CD14-positive monocyte (primary cell): ENCODE measurements at regions not wholly inside any gene's neighbourhood (a gene's known extent, or its start where the extent isn't known, plus 50 kb on each side); places are given as distances from the start of the nearest gene placed in this dataset.

Source experiments
- DNase-seq, 3 donors: peaks; one replicate each; pipeline ENCODE4 v3.0.0-alpha.2; 2011 to 2022
- H2AFZ ChIP-seq: 2 replicates; pipeline ENCODE4 v1.6.0; 2012; ENCODE audit warnings: mild to moderate bottlenecking, low read depth, low read length, inconsistent platforms; ENCODE audit not compliant: insufficient read depth, poor library complexity, severe bottlenecking
- H3K27ac ChIP-seq, 2 donors: 1 replicate in 1 of 2; 2 replicates in 1 of 2; pipeline ENCODE4 v1.5.1; 2012 to 2013; ENCODE audit warnings: low read length in 2 of 2, control low read depth in 1 of 2, inconsistent platforms in 1 of 2, low read depth in 1 of 2, mild to moderate bottlenecking in 1 of 2
- H3K27me3 ChIP-seq, 2 donors: one replicate each; pipeline versions ENCODE4 v1.6.0 to v1.6.1; 2011 to 2013; ENCODE audit warnings: low read length in 2 of 2; ENCODE audit not compliant: control insufficient read depth in 2 of 2, insufficient read depth in 2 of 2
- H3K36me3 ChIP-seq, 2 donors: replicated peaks in 1 of 2; 1 replicate in 1 of 2; 2 replicates in 1 of 2; pipeline versions ENCODE4 v1.5.1 to v1.6.1; 2012 to 2013; ENCODE audit warnings: low read length in 2 of 2, control low read depth in 1 of 2, inconsistent platforms in 1 of 2, mild to moderate bottlenecking in 1 of 2; ENCODE audit not compliant: insufficient read depth in 2 of 2, control insufficient read depth in 1 of 2
- H3K4me1 ChIP-seq, 2 donors: 1 replicate in 1 of 2; 2 replicates in 1 of 2; pipeline versions ENCODE4 v1.5.1 to v1.6.1; 2012 to 2013; ENCODE audit warnings: low read length in 2 of 2, control low read depth in 1 of 2, inconsistent platforms in 1 of 2, mild to moderate bottlenecking in 1 of 2, moderate library complexity in 1 of 2; ENCODE audit not compliant: insufficient read depth in 2 of 2, control insufficient read depth in 1 of 2
- H3K4me2 ChIP-seq: replicated peaks from 2 replicates; pipeline ENCODE3; 2012; ENCODE audit warnings: low read length, moderate library complexity, mild to moderate bottlenecking; ENCODE audit not compliant: poor library complexity, severe bottlenecking; ENCODE audit errors: extremely low read depth
- H3K4me3 ChIP-seq, 3 experiments: fragments of 200-600 bp in 1 of 3; sonication (generic) in 1 of 3; replicated peaks in 1 of 3; 1 replicate in 2 of 3; 2 replicates in 1 of 3; pipeline ENCODE4 v1.5.1; 2011 to 2013; ENCODE audit warnings: low read length in 3 of 3, mild to moderate bottlenecking in 3 of 3, control low read depth in 2 of 3, low read depth in 2 of 3, inconsistent platforms in 1 of 3, moderate library complexity in 1 of 3
- H3K79me2 ChIP-seq: 2 replicates; pipeline ENCODE4 v1.6.0; 2012; ENCODE audit warnings: mild to moderate bottlenecking, control low read depth, inconsistent platforms, low read length, moderate library complexity; ENCODE audit not compliant: insufficient read depth
- H3K9ac ChIP-seq: 2 replicates; pipeline ENCODE4 v1.6.0; 2017; ENCODE audit warnings: low read length, mild to moderate bottlenecking; ENCODE audit not compliant: insufficient read depth, poor library complexity, severe bottlenecking
- H3K9me3 ChIP-seq, 2 donors: replicated peaks in 1 of 2; 1 replicate in 1 of 2; 2 replicates in 1 of 2; pipeline versions ENCODE4 v1.5.1 to v1.6.1; 2012 to 2013; ENCODE audit warnings: low read length in 2 of 2, control low read depth in 1 of 2; ENCODE audit not compliant: control insufficient read depth in 1 of 2, insufficient read depth in 1 of 2
- H4K20me1 ChIP-seq: 2 replicates; pipeline ENCODE4 v1.6.0; 2012; ENCODE audit warnings: mild to moderate bottlenecking, low read length, control low read depth, moderate library complexity; ENCODE audit not compliant: insufficient read depth
- H3K27ac Mint-ChIP-seq, 7 donors: one replicate each; pipeline ENCODE4 v1.8.0; 2020; ENCODE audit warnings: mild to moderate bottlenecking in 7 of 7, mixed read lengths in 7 of 7, moderate library complexity in 6 of 7, inconsistent platforms in 2 of 7
- H3K27me3 Mint-ChIP-seq, 3 donors: one replicate each; pipeline ENCODE4 v1.8.0; 2021 to 2022; ENCODE audit warnings: low read depth in 3 of 3, mild to moderate bottlenecking in 3 of 3, mixed read lengths in 3 of 3, moderate library complexity in 3 of 3, inconsistent platforms in 1 of 3
- H3K36me3 Mint-ChIP-seq, 2 donors: one replicate each; pipeline ENCODE4 v1.8.0; 2020; ENCODE audit warnings: mixed read lengths in 2 of 2, inconsistent platforms in 1 of 2, mild to moderate bottlenecking in 1 of 2
- H3K4me1 Mint-ChIP-seq: one replicate; pipeline ENCODE4 v1.8.0; 2020; ENCODE audit warnings: mild to moderate bottlenecking, mixed read lengths
- H3K4me3 Mint-ChIP-seq, 2 donors: one replicate each; pipeline ENCODE4 v1.8.0; 2020; ENCODE audit warnings: mild to moderate bottlenecking in 2 of 2, mixed read lengths in 2 of 2, moderate library complexity in 1 of 2
- H3K9me3 Mint-ChIP-seq, 7 donors: one replicate each; pipeline ENCODE4 v1.8.0; 2020 to 2022; ENCODE audit warnings: mixed read lengths in 7 of 7, mild to moderate bottlenecking in 6 of 7, moderate library complexity in 6 of 7, inconsistent platforms in 2 of 7
- WGBS: methylation state at CpG from one replicate; pipeline ENCODE4 v1.1.5; 2013; ENCODE audit warnings: missing lambda C conversion rate; ENCODE audit not compliant: insufficient coverage; 5-methylcytosine and 5-hydroxymethylcytosine counted together
- intact Hi-C, 2 donors: fragments of 100-400 bp; cut with micrococcal nuclease; formaldehyde crosslinking; loops; one replicate each; pipeline versions ENCODE4 v1.15.0 to v1.15.1; 2023
- TF ChIP-seq, protein P1 (sequence below): fragments of 200-600 bp; IDR thresholded peaks from one replicate; pipeline ENCODE4 v1.8.0; 2022; ENCODE audit warnings: antibody characterized with exemption, mild to moderate bottlenecking

GRCh38 chr5:20129501-20129900, 141.5 kb upstream of the CDH18 start:
- Mint-ChIP-seq H3K4me1 (no peaks in the 10 kb centered on the region), H3K27me3 (no peaks in the 10 kb centered on the region), H3K36me3 (no peaks in the 10 kb centered on the region), H3K4me3 (no peak overlapping the region), H3K9me3 (peaks cover 0 to 8% (median 3%) of the 10 kb centered on the region in 7 donors), H3K27ac (no peak overlapping the region)
- no peaks in the 10 kb centered on the region for H3K36me3 ChIP-seq
- H3K27me3 ChIP-seq: no peaks in the 10 kb centered on the region
- H3K79me2 ChIP-seq: no peaks in the 10 kb centered on the region
- WGBS: no CpG with 5 or more reads among the region's 3 CpGs
- no peak overlapping the region for H3K27ac ChIP-seq
- TF ChIP-seq, protein P1, sequence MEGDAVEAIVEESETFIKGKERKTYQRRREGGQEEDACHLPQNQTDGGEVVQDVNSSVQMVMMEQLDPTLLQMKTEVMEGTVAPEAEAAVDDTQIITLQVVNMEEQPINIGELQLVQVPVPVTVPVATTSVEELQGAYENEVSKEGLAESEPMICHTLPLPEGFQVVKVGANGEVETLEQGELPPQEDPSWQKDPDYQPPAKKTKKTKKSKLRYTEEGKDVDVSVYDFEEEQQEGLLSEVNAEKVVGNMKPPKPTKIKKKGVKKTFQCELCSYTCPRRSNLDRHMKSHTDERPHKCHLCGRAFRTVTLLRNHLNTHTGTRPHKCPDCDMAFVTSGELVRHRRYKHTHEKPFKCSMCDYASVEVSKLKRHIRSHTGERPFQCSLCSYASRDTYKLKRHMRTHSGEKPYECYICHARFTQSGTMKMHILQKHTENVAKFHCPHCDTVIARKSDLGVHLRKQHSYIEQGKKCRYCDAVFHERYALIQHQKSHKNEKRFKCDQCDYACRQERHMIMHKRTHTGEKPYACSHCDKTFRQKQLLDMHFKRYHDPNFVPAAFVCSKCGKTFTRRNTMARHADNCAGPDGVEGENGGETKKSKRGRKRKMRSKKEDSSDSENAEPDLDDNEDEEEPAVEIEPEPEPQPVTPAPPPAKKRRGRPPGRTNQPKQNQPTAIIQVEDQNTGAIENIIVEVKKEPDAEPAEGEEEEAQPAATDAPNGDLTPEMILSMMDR: no peak
- intact Hi-C loops: no loop called here
- H3K9me3 ChIP-seq: no peaks in the 10 kb centered on the region
- H3K4me2 ChIP-seq: no peak overlapping the region
- DNase-seq: no peak
- no peaks in the 10 kb centered on the region for H4K20me1 ChIP-seq
- H2AFZ ChIP-seq: no peak overlapping the region
- H3K9ac ChIP-seq: no peak overlapping the region
- no peak overlapping the region for H3K4me3 ChIP-seq
- H3K4me1 ChIP-seq: no peaks in the 10 kb centered on the region

DNA sequence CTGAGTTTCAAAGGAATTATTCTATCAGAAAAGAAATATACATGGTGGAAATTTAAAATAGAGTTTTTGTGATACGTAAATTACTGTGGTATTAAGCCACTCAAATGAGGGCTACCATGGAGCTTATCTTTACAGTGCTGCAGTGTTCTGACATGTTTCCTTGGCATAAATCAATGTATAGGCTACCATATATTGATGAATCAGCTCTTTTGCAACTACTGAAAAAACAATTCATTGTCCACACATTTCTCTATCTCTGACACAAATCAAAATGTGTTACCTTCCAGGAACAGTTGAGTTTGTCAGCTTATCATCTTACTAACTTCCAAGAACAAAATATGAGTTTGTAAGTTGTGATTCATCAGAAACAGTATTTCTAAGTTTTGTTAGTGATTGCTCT, 140.3 kb upstream of the CDH18 start:
- no CpG with 5 or more reads among the region's 1 CpG for WGBS
- Histone ChIP-seq H2AFZ (no peak overlapping the region), H3K9ac (no peak overlapping the region), H3K36me3 (no peaks in the 10 kb centered on the region), H3K4me2 (no peak overlapping the region), H3K27me3 (no peaks in the 10 kb centered on the region), H3K4me3 (no peak overlapping the region), H4K20me1 (no peaks in the 10 kb centered on the region), H3K4me1 (no peaks in the 10 kb centered on the region), H3K9me3 (peaks cover 0 to 2% of the 10 kb centered on the region in 2 donors), H3K79me2 (no peaks in the 10 kb centered on the region), H3K27ac (no peak overlapping the region)
- Mint-ChIP-seq H3K9me3 (peaks cover 0 to 4% (median 2%) of the 10 kb centered on the region in 7 donors), H3K4me1 (no peaks in the 10 kb centered on the region), H3K27ac (no peak overlapping the region), H3K4me3 (no peak overlapping the region), H3K36me3 (no peaks in the 10 kb centered on the region), H3K27me3 (no peaks in the 10 kb centered on the region)
- TF ChIP-seq, protein P1: no peak
- intact Hi-C loops: no loop called here
- DNase-seq: no peak
